Occipital lobe (tissue), 1 donor: ENCODE measurements at regions not wholly inside any gene's neighbourhood (a gene's known extent, or its start where the extent isn't known, plus 50 kb on each side); places are given as distances from the start of the nearest gene placed in this dataset.

Source experiments
- DNase-seq: peaks from one replicate; lab custom pipeline; 2025; lab: John Stamatoyannopoulos, UW

- DNase-seq, result no peak
Observed at GRCh38 chr4:10983885-10984640, 299.5 kb upstream of the CLNK start.

- no peak for DNase-seq
Observed at GRCh38 chr4:10983268-10983667, 298.7 kb upstream of the CLNK start.

GRCh38 chr4:10982305-10982704 lies 297.7 kb upstream of the CLNK start:
- DNase-seq, result no peak

- DNase-seq, result no peak
Observed at GRCh38 chr4:10981576-10981975, 297.0 kb upstream of the CLNK start.

- no peak for DNase-seq
Observed at GRCh38 chr4:10981096-10981495, 296.5 kb upstream of the CLNK start.

GRCh38 chr4:10979032-10979431 lies 294.5 kb upstream of the CLNK start:
- no peak for DNase-seq

- no peak for DNase-seq
Observed at GRCh38 chr4:10977534-10977933, 293.0 kb upstream of the CLNK start.

- DNase-seq, result no peak
Observed at GRCh38 chr4:10974371-10974770, 289.8 kb upstream of the CLNK start.

DNA sequence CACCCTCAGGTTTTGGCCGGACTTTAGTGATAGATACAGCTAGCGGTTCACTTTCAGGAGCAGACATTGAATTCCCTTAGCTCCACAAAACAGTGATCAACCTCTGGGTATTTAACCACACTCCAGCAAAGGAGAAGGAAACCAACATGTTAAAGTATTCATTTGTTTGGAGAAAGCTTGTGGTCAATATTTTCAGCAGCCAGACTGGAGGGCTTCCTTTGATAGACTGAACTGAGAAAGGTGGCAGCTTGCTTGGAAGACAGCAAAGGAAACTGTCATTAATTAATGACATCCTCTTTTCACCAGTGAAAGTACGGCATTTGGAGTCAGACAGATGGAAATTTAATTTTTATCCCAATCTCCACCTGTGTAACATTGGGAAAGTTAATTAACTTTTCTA lies 289.1 kb upstream of the CLNK start:
- DNase-seq, result no peak

GRCh38 chr4:10971800-10972401 lies 287.3 kb upstream of the CLNK start:
- DNase-seq, result no peak

- DNase-seq, result no peak
Observed at GRCh38 chr4:10965196-10965595, 280.6 kb upstream of the CLNK start.

- DNase-seq, result no peak
Observed at GRCh38 chr4:10963958-10964703, 279.6 kb upstream of the CLNK start.

GRCh38 chr4:10963241-10963640 lies 278.7 kb upstream of the CLNK start:
- DNase-seq, result no peak

- no peak for DNase-seq
Observed at GRCh38 chr4:10962246-10962645, 277.7 kb upstream of the CLNK start.

DNA sequence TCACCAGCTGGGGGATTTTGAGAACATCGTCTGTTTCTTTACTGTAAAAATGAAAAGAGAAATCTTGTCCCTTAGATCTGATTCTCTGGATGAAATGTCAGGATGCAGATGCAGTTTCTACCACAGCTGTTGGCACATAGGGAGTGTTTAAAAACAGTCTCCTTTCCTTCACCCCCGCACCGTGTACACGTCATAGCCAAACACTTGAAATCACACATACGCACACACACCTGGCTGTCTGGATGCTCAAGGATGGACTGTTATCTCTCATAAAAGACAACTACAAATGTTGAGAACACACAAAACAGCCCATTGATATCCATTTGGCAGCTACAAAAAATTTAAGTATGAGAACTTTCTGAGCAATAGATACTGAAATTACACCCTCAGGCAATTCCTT lies 275.8 kb upstream of the CLNK start:
- no peak for DNase-seq

DNA sequence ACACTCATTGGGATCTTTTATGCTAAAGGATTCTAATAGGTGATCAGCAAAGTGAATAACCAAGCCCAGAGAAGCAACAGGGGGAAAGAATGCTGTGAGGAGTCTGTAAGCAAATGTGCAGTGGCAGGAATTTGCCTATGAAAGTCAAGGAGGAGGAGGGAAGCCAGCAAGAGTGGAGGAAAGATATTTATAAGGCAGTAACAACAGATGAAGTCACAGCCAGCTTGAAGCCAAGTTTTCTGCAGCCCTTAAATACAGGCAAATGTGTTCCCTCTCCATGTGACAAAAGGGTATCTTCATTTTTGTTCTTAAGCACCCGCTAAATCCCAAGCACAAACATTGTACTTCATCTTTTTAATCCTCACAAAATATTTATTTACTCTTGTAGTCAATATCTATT lies 275.0 kb upstream of the CLNK start:
- no peak for DNase-seq

- DNase-seq, result no peak
Observed at GRCh38 chr4:10958226-10958856, 273.8 kb upstream of the CLNK start.

- no peak for DNase-seq
Observed at GRCh38 chr4:10951306-10951705, 266.7 kb upstream of the CLNK start.

GRCh38 chr4:10949039-10949733 lies 264.6 kb upstream of the CLNK start:
- no peak for DNase-seq

- no peak for DNase-seq
Observed at GRCh38 chr4:10947898-10948297, 263.3 kb upstream of the CLNK start.

DNA sequence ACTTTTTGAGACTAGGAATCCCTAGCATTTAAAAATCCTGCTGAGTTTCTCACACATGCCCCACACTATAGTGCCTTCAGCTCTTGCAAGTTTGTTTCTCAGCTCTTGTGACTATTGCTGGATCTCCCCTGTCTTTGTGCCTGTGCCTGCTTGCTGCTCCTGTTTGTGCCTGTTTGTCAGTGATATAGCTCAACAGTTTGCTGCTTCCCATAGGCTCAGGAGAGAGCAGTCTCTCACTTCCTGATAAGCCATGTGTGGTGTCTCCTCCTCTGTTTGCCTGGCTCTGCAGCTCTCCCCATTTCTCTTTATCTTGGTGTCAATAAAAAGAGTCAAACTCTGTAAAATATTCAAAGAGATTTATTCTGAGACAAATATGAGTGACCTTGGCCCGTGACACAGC lies 259.8 kb upstream of the CLNK start:
- no peak for DNase-seq

DNA sequence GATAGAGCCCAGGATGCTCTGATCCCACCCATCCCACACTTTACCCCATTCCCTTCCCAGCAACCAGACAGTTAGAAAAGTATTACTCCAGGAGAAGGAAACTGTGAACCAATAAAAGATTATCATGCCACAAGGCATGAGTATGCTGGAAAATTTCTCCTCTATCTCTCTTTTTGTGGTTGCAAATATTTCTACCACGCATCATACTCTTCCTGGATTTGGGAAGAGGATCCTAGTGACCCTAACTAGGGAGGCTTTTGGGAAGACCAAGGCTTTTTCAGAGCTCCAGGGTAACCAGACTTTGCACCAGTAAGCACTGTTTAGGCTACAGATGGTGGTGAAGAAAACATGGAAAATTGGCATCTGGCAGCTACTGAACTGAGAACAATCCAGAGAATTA lies 257.6 kb upstream of the CLNK start:
- no peak for DNase-seq
